Ishikawa (cell line): ENCODE measurements at regions not wholly inside any gene's neighbourhood (a gene's known extent, or its start where the extent isn't known, plus 50 kb on each side); places are given as distances from the start of the nearest gene placed in this dataset.

ENCODE experiments used
- CEBPB ChIP-seq: IDR thresholded peaks from 2 replicates; pipeline ENCODE4 v1.6.1; 2012
- EGR1 ChIP-seq: IDR thresholded peaks from 2 replicates; pipeline ENCODE4 v1.6.1; 2012
- EP300 ChIP-seq: IDR thresholded peaks from 2 replicates; pipeline ENCODE4 v1.6.1; 2012; ENCODE audit warnings: borderline replicate concordance
- RAD21 ChIP-seq: IDR thresholded peaks from 2 replicates; pipeline ENCODE4 v1.6.1; 2012; ENCODE audit warnings: low read depth
- YY1 ChIP-seq: IDR thresholded peaks from 2 replicates; pipeline ENCODE4 v1.6.1; 2012; ENCODE audit warnings: low read depth
- ZBTB7A ChIP-seq: IDR thresholded peaks from 2 replicates; pipeline ENCODE4 v1.6.1; 2012; ENCODE audit warnings: low read depth
- TF ChIP-seq, protein P1 (sequence below): IDR thresholded peaks from 2 replicates; pipeline ENCODE4 v1.6.1; 2012; ENCODE audit warnings: low read depth, mild to moderate bottlenecking

DNA sequence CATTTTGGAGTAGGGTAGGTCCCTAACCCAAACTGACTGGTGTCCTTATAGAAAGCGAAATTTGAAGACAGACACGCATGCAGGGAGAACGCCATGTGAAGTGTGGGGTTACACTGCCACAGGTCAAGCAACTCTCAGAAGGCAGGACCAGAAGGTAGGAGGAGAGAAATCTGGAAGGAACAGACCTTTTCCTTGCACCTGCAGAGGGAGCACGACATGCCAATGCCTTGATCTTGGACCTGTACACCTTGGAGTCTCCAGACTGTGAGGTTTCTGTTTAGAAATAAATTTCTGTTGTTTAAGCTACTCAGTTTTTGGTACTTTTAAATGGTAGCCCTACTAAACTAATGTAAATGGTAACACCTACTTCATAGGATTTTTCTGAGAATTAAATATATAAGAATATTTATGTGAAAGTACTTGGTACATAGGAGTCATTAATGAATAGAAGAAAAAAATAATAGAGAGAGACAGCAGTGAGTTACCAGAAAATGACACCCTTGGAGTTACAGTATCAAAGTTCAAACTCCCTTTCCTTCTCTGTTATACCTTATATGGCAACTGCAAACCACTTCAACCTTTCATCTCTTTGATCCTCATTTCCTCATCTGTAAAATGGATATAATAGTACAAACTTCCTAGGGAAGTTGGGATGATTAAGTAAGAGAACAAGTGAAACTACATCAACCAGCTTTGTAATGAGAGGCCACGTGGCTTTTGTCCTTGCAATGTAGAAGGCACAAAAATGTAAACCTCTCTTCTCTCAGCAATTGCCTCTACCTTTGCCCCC lies 184.9 kb upstream of the PARD3B start:
- TF ChIP-seq RAD21: no peak; the same call in 1 of the 2 replicates
- no peak for TF ChIP-seq CEBPB
- TF ChIP-seq, protein P1, sequence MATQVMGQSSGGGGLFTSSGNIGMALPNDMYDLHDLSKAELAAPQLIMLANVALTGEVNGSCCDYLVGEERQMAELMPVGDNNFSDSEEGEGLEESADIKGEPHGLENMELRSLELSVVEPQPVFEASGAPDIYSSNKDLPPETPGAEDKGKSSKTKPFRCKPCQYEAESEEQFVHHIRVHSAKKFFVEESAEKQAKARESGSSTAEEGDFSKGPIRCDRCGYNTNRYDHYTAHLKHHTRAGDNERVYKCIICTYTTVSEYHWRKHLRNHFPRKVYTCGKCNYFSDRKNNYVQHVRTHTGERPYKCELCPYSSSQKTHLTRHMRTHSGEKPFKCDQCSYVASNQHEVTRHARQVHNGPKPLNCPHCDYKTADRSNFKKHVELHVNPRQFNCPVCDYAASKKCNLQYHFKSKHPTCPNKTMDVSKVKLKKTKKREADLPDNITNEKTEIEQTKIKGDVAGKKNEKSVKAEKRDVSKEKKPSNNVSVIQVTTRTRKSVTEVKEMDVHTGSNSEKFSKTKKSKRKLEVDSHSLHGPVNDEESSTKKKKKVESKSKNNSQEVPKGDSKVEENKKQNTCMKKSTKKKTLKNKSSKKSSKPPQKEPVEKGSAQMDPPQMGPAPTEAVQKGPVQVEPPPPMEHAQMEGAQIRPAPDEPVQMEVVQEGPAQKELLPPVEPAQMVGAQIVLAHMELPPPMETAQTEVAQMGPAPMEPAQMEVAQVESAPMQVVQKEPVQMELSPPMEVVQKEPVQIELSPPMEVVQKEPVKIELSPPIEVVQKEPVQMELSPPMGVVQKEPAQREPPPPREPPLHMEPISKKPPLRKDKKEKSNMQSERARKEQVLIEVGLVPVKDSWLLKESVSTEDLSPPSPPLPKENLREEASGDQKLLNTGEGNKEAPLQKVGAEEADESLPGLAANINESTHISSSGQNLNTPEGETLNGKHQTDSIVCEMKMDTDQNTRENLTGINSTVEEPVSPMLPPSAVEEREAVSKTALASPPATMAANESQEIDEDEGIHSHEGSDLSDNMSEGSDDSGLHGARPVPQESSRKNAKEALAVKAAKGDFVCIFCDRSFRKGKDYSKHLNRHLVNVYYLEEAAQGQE: no peak
- TF ChIP-seq YY1: no peak
- TF ChIP-seq EP300: no peak
- TF ChIP-seq EGR1: no peak
- TF ChIP-seq ZBTB7A: no peak
